ENCODE measurements at regions not wholly inside any gene's neighbourhood (a gene's known extent, or its start where the extent isn't known, plus 50 kb on each side); places are given as distances from the start of the nearest gene placed in this dataset.
"Not testable (repeated sequence)": the region's sequence is repeated elsewhere in the genome, so short reads cannot be mapped to it uniquely, and the experiment has no call there.

- no peak for DNase-seq
Measured at GRCh38 chr1:188096521-188096920, 1267.8 kb downstream of the PLA2G4A start.

DNA sequence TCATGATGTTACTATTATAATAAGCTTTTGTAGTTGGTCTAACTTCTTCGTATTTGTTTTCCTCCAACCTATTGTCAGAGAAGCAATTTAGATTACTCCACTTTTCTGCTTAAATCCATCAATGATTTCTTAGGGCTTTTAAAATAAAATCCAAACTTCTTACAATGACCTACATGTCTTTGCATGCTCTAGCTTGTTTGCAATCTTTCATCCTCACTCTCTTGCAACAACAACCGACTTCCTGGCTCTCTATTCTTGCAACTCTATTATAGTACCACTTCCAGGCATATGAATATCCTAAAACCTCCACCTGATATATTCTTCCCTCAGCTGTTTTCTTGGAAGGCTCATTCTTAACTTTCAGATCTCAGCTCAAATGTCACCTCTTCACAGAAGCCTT is 1288.7 kb downstream of the PLA2G4A start:
- no peak for DNase-seq

DNA sequence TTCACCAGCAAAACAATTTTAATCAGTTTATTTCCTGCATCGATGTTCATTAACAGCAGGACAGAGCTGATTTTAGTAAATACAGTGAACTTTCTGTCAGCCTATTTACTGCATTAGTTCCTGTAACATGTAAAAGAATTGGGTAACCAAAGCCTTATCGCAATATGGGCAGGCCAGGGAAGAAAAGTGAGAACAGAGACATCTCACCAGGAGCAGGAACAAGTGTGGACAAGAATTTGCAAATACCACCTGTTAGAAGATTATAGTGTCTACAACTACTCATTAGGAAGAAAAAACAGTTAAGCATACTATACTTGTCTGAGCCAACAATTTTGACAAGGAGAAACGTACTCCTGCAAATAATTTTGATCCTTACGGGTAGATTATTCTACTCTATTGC is 1293.9 kb downstream of the PLA2G4A start:
- no peak for DNase-seq

DNA sequence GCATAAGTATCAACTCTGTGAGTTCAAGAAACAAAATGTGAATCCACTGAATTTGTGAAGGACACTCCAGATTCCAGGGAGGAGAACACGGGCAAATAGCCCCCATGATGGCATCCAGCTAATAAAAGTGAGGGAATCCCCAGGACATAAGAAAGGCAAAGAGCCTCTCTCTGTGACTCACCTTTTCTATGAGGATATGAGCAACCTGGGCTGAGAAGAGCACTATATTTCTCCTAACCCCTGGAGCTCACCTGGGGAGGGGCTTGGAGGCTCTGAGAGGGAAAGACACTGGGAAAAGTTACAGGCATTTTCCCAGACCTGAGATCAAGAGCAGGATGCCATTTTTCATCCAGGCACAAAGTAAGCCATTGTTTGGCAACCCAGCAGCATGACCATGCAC is 1298.8 kb downstream of the PLA2G4A start:
- DNase-seq: no peak

- DNase-seq: no peak
Measured at GRCh38 chr1:188128761-188129160, 1300.0 kb downstream of the PLA2G4A start.

DNA sequence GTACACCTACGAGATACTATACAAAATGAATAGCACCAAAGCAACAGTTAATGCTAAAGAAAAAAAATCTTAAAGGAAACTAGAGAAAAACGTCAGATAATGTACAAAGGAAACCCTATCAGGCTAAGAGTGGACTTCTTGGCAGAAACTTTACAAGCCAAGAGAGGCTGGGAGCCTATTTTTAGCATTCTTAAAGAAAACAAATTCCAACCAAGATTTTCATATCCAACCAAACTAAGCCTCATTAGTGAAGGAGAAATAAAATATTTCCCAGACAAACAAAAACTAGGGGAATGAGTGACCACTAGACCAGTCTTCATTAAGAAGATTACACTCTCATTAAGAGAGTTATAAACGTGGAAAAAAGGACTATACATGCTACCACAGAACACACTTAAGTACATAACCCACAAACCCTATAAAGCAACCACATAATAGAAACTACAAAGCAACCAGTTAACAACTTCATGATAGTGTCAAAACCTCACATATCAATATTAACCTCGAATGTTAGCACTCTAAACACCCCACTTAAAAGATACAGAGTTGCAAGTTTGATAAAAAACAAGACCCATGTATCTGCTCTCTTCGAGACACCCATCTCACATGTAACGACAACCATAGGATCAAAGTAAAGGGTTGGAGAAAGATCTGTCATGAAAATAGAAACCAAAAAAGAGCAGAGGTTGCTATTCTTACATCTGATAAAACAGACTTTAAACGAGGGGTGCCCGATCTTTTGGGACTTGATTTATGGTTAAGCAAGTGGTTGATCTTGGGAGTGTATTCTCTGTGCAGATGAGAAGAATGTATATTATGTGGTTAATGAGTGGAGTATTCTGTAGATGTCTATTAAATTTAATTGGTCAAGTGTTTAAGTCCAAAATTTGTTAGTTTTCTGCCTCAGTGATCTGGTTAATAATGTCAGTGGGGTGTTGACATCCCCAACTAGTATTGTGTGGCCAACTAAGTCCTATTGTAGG is 1301.4 kb downstream of the PLA2G4A start:
- DNase-seq: no peak

- no peak for DNase-seq
Measured at GRCh38 chr1:188137221-188137620, 1308.5 kb downstream of the PLA2G4A start.

DNA sequence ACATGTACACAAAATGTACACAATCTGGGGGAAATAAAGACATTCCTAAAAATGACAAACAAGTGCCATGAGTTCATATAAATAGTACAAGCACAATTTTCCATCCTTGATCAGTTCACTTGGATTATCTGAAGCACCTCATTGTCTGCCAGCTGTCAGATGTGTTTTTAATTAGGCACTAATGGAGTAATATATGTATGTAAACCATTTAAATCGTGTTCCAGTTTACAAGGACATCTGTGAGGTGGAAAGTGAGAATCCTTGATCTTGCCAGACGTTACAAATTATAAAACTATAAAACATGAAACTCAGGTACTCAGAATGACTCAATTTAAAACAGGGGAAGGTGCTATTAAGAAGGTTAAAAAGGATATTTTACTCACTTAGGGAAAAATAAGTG is 1312.2 kb downstream of the PLA2G4A start:
- no peak for DNase-seq

DNA sequence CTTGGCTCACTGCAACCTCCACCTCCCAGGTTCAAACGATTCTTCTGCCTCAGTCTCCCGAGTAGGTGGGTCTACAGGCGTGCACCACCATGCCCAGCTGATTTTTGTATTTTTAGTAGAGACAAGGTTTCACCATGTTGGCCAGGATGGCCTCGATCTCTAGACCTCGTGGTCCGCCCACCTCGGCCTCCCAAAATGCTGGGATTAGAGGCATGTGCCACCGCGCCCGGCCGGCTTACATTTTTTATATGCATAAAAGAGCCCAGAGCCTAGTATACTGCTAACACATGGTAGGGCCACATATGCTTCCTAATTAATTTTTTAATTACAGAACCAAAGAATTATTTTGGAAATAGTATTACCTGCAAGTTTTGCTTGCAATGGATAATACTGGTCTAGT is 1325.4 kb downstream of the PLA2G4A start:
- DNase-seq: no peak

- no peak for DNase-seq
Measured at GRCh38 chr1:188154761-188155160, 1326.0 kb downstream of the PLA2G4A start.

DNA sequence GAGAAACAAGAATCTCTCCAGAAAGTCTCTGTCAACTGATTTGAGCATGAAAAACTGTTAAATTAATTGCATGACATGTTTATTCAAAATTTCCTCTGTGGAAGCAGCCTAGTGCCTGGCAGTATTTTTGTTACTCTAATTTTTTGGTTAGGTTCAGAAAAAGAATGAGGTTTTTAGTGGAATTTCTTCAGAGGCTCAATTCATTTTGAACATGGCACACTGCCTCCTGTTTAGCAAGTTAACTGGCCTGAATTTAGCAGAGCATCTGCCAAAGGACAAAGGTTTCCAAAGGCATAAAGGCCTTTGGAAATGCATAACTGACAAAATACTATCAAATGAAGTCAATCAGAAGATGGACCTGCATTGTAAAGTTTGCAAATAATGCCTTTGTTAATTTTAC is 1326.5 kb downstream of the PLA2G4A start:
- no peak for DNase-seq

- DNase-seq: no peak
Measured at GRCh38 chr1:188164459-188164858, 1335.7 kb downstream of the PLA2G4A start.

GRCh38 chr1:188166654-188167053 is 1337.9 kb downstream of the PLA2G4A start:
- DNase-seq: no peak

DNA sequence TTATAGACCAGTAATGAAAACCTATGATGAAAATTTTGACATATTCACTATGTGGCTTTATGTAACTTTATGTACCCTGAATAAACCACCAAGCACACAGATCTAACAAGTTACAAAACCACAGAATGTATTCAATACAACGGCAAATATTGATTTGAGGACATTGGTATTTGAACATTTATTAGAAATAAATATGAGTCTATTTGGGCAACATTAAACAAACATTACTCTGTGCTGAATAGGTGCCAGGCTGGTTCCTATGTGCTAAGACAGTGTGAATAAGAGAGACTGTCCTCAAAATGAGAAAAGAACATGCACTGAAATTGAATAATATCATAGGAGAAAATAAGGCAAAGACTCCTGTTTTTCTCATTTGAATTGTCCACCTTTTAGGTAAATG is 1341.2 kb downstream of the PLA2G4A start:
- no peak for DNase-seq

DNA sequence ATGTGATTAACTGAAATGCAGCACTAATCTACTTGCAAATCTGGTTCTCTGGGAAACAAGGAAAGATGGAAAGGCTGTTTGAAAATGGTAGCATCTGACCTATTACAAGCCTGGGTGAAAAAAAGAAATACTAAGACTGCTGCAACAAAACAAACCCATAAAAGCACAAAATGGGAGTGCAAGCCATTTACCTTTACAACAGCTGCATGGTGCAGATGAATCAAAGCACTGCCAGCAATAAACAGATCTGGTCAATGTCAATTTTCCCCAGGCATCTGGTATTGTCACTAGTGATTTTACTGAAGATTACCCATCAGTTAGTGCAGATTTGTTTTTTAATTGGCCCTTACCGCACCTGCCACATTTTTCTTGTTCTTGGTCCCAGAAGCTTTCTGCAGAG is 1341.7 kb downstream of the PLA2G4A start:
- DNase-seq: no peak

DNA sequence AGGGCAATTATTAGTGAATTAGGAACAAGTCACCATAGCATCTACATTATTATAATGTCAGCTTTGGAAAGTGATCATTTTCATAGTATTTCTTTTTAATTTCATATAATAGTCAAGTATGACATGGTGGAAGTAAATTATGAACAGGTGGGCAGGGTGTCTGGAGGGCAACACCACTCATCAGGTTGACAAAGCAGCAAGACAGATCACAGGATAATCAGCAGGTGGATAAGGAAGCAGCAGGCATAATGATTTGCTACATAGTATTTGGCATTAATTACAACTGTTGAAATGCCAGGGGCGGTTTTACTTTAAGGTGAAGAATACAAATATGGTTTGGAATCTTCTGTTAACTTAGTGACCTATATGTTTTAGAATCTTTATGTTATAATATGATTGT is 1342.2 kb downstream of the PLA2G4A start:
- DNase-seq: no peak

- DNase-seq: not testable (repeated sequence)
Measured at GRCh38 chr1:188182063-188182462, 1353.3 kb downstream of the PLA2G4A start.

DNA sequence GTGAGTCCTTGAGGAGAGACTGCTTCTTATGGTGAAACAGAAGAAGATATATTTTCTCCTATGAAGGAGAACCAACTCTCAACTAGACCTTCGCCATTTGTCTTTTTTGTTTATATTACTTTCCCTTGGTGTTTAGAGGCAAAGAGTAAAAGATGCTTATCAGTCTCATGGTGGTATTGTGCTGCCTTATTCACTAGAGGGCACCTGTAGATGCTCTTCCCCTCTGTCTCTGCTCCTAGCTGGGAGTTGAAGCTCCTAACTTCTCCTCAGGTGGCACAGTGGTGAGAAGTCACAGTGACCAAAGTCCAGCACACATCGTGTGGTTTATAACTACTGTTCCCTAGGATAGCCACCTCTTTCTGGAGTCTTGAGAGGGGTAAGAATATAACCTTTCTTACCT is 1359.6 kb downstream of the PLA2G4A start:
- DNase-seq: no peak

- no peak for DNase-seq
Measured at GRCh38 chr1:188194916-188195315, 1366.2 kb downstream of the PLA2G4A start.

DNA sequence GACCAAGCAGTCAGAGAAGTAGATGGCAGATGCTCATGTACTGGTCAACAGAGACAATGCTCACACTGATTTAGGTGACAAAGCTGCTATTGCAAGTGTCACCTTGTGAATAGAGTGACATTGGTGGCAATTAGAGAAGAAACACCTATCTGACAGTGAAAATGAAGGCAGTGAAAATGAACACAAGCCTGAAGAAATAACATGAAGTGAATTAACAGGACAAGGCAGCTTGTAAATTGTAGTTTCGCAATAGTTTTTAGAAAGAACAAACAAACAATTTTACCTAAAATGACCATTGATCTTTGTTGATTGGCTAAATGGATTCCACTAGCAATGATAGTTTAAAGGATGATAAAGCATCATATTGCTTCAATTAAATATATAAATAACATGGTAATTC is 1389.5 kb downstream of the PLA2G4A start:
- no peak for DNase-seq

GRCh38 chr1:188220051-188220450 is 1391.3 kb downstream of the PLA2G4A start:
- DNase-seq: no peak

- no peak for DNase-seq
Measured at GRCh38 chr1:188224263-188224662, 1395.5 kb downstream of the PLA2G4A start.

GRCh38 chr1:188225975-188226374 is 1397.2 kb downstream of the PLA2G4A start:
- DNase-seq: no peak

GRCh38 chr1:188228623-188229022 is 1399.9 kb downstream of the PLA2G4A start:
- no peak for DNase-seq
